Naive thymus-derived CD8-positive, alpha-beta T cell (primary cell): ENCODE measurements at regions not wholly inside any gene's neighbourhood (a gene's known extent, or its start where the extent isn't known, plus 50 kb on each side); places are given as distances from the start of the nearest gene placed in this dataset.

Source experiments
- ATAC-seq, 2 donors: fragments of 150-1000 bp; cut with Tn5 transposase in 1 of 2; sonication (Bioruptor Pico), chemical (Tn5 transposase) in 1 of 2; 1 replicate in 1 of 2; 2 replicates in 1 of 2; pipeline ENCODE4 v1.10.0; 2021; ENCODE audit warnings: mild to moderate bottlenecking in 2 of 2, moderate library complexity in 2 of 2
- POLR2A ChIA-PET: fragments of 350-600 bp; sonication (Branson Sonifier 250); formaldehyde crosslinking; loops from one replicate; lab custom pipeline; 2021; ENCODE audit warnings: antibody characterized with exemption; lab: Charles Lee
- DNase-seq, 10 donors: peaks; one replicate each; pipeline versions ENCODE4 v3.0.0 to v3.0.0-alpha.2; 2020 to 2022
- H3K27ac Mint-ChIP-seq, 10 donors: one replicate each; pipeline ENCODE4 v1.8.0; 2020 to 2022; ENCODE audit warnings: mild to moderate bottlenecking in 10 of 10, mixed read lengths in 10 of 10, moderate library complexity in 4 of 10, inconsistent platforms in 1 of 10
- H3K27me3 Mint-ChIP-seq, 5 donors: one replicate each; pipeline ENCODE4 v1.8.0; 2021 to 2022; ENCODE audit warnings: mixed read lengths in 5 of 5
- H3K36me3 Mint-ChIP-seq, 3 donors: one replicate each; pipeline ENCODE4 v1.8.0; 2020 to 2022; ENCODE audit warnings: mixed read lengths in 3 of 3, mild to moderate bottlenecking in 2 of 3, inconsistent platforms in 1 of 3
- H3K4me1 Mint-ChIP-seq, 4 donors: one replicate each; pipeline ENCODE4 v1.8.0; 2021 to 2022; ENCODE audit warnings: mixed read lengths in 4 of 4
- H3K4me3 Mint-ChIP-seq, 10 donors: one replicate each; pipeline ENCODE4 v1.8.0; 2020 to 2022; ENCODE audit warnings: mild to moderate bottlenecking in 10 of 10, mixed read lengths in 10 of 10, moderate library complexity in 6 of 10, inconsistent platforms in 1 of 10
- H3K9me3 Mint-ChIP-seq, 9 donors: one replicate each; pipeline ENCODE4 v1.8.0; 2020 to 2022; ENCODE audit warnings: mixed read lengths in 9 of 9, mild to moderate bottlenecking in 3 of 9, inconsistent platforms in 1 of 9, moderate library complexity in 1 of 9

DNA sequence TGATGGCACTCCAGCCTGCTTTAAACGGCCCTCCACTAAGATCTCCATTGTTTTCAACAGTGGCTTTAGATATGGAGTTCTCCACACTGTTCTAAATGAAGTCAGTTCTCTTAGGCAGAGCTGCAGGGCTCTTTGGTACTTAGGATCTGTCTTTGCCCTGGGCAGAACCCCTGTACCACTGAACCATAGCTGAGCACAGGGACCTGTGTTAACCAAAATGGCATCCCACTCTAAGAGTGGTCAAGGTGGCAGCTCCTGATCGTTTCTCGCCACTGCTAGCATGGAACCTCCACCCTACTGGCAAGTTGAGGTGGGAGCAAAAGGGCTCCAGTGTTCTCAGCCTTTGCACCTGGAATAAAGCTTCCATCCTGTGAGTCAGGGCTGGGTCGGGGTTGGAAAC, 186.7 kb downstream of the TM2D1 start:
- POLR2A ChIA-PET = no interaction called here

DNA sequence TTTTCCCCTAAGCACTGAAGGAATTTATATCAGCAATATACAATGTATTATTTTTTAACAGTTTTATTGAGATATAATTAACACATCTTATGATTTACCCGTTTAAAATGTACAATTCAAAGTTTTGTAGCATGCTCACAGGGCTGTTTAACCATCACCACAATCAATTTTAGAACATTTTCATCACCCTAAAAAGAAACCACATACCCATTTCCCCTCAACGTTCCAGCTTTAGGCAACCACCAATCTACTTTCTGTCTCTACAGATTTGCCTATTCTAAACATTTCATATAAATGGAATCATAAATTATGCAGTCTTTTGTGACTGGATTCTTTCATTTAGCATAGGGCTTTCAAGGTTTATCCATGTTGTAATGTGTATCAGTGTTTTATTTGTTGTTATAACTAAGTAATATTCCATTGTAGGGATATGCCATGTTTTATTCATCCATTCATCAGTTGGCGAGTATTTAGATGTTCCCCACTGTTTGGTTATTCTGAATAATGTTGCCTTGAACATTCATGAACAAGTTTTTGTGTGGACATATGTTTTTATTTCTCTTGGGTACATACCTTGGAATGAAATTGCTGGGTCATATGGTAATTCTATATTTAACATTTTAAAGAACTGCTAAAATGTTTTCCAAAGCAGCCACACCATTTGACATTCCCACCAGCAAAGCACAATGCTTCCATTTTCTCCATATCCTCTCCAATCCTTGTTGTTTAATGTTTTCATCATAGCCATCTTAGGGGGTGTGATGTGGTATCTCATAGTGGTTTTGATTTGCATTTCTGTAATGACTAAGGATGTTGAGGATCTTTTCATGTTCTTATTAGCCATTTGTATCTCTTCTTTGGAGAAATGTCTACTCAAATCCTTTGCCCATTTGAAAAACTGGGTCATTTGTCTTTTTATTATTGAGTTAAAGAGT, 188.5 kb downstream of the TM2D1 start:
- Mint-ChIP-seq H3K27me3 (no peaks in the 10 kb centered on the region), H3K4me3 (no peak overlapping the region), H3K9me3 (no peaks in the 10 kb centered on the region), H3K36me3 (peaks cover 0 to 2% (median 0%) of the 10 kb centered on the region in 3 donors), H3K27ac (peak overlapping the region in 1 of 10 donors; percentile 7), H3K4me1 (peaks cover 3 to 17% (median 15%) of the 10 kb centered on the region in 4 donors)
- POLR2A ChIA-PET = no interaction called here
- DNase-seq (no peak), ATAC-seq (no peak)

More for the DNA sequence above, 186.7 kb downstream of the TM2D1 start:
- Mint-ChIP-seq H3K9me3 (peaks cover 0 to 12% (median 3%) of the 10 kb centered on the region in 9 donors), H3K36me3 (peaks cover 0 to 8% (median 2%) of the 10 kb centered on the region in 3 donors), H3K27me3 (no peaks in the 10 kb centered on the region), H3K4me3 (no peak overlapping the region), H3K27ac (no peak overlapping the region), H3K4me1 (peaks cover 3 to 17% (median 15%) of the 10 kb centered on the region in 4 donors)
- no peak for ATAC-seq
- DNase-seq = no peak

GRCh38 chr1:61534847-61535246, 190.1 kb downstream of the TM2D1 start:
- Mint-ChIP-seq H3K4me3 (no peak overlapping the region), H3K9me3 (no peaks in the 10 kb centered on the region), H3K27me3 (no peaks in the 10 kb centered on the region), H3K27ac (no peak overlapping the region), H3K4me1 (peaks cover 3 to 17% (median 15%) of the 10 kb centered on the region in 4 donors), H3K36me3 (peaks cover 0 to 2% (median 0%) of the 10 kb centered on the region in 3 donors)
- no peak for DNase-seq
- no peak for ATAC-seq
- POLR2A ChIA-PET = no interaction called here

DNA sequence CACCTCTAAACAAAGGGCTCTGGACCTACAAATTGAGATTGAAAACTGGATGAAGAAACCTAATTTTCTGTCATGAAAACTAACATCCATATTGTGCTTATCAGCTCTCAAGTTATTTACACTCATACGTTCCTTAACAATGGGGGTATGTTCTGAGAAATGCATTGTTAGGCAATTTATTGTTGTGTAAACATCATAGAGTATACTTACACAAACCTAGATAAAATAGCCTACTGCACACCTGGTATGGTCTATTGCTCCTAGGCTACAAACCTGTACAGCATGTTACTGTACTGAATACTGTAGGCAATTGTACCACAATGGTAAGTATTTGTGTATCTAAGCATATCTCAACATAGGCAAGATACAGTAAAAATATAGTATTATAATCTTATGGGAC, 191.4 kb downstream of the TM2D1 start:
- Mint-ChIP-seq H3K36me3 (peaks cover 0 to 2% (median 0%) of the 10 kb centered on the region in 3 donors), H3K9me3 (no peaks in the 10 kb centered on the region), H3K4me3 (no peak overlapping the region), H3K4me1 (peaks cover 3 to 17% (median 15%) of the 10 kb centered on the region in 4 donors), H3K27ac (no peak overlapping the region), H3K27me3 (peaks cover 0 to 3% (median 0%) of the 10 kb centered on the region in 5 donors)
- ATAC-seq (no peak), DNase-seq (no peak)
- POLR2A ChIA-PET = no interaction called here

DNA sequence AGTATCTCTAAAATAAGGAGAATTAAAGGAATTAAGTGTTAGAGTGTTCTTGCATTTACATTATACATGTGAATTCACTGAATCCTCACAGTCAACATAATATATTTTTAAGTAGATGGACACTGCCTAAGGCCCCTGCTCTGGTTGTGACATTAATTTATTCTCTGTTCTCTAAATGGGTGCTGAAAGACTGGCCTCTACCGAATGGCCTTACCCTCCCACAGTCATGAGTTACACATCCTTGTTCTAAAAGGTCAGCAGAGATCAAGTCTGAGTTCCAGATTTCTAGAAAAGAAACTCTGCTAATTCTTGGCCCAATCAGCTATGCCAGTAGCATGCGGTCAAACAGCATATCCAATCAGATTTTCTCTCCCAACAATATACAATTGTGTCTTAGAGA, 193.2 kb downstream of the TM2D1 start:
- DNase-seq (no peak), ATAC-seq (no peak)
- peaks cover 0 to 2% (median 0%) of the 10 kb centered on the region in 3 donors for H3K36me3 Mint-ChIP-seq
- no peak overlapping the region for H3K4me3 Mint-ChIP-seq
- peaks cover 0 to 5% (median 0%) of the 10 kb centered on the region in 5 donors for H3K27me3 Mint-ChIP-seq
- no peaks in the 10 kb centered on the region for H3K9me3 Mint-ChIP-seq
- H3K27ac Mint-ChIP-seq = no peak overlapping the region
- POLR2A ChIA-PET = no interaction called here
- peaks cover 3 to 14% (median 12%) of the 10 kb centered on the region in 4 donors for H3K4me1 Mint-ChIP-seq

GRCh38 chr1:61523893-61524605, 200.9 kb downstream of the TM2D1 start:
- DNase-seq (no peak), ATAC-seq (no peak)
- POLR2A ChIA-PET = no interaction called here
- Mint-ChIP-seq H3K36me3 (no peaks in the 10 kb centered on the region), H3K9me3 (no peaks in the 10 kb centered on the region), H3K27me3 (peaks cover 3 to 13% (median 5%) of the 10 kb centered on the region in 5 donors), H3K4me3 (no peak overlapping the region), H3K4me1 (no peaks in the 10 kb centered on the region), H3K27ac (peak overlapping the region in 1 of 10 donors; percentile 30)

- POLR2A ChIA-PET = no interaction called here
- Mint-ChIP-seq H3K4me1 (no peaks in the 10 kb centered on the region), H3K4me3 (no peak overlapping the region), H3K27me3 (peaks cover 3 to 13% (median 4%) of the 10 kb centered on the region in 5 donors), H3K9me3 (no peaks in the 10 kb centered on the region), H3K27ac (no peak overlapping the region), H3K36me3 (no peaks in the 10 kb centered on the region)
- no peak for DNase-seq
- ATAC-seq = no peak
Measured at GRCh38 chr1:61523229-61523628, 201.7 kb downstream of the TM2D1 start.

DNA sequence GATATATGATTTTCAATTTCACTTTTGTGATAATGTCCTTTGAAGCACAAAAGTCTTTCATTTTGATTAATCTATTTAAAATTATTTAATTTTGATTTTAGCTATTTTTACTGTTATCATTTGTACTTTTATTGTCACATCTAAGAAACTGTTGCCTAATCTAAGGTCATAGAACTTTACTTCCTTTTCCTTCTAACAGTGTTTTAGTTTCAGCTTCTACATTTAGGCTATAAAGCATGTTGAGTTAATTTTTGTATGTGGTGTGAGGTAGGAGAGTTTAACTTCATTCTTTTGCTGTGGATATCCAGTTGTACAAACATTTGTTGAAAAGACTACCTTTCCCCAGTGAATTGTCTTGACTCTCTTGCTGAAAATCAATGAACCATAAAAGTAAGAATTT, 204.5 kb downstream of the TM2D1 start:
- H3K9me3 Mint-ChIP-seq = no peaks in the 10 kb centered on the region
- H3K36me3 Mint-ChIP-seq = no peaks in the 10 kb centered on the region
- H3K4me1 Mint-ChIP-seq = no peaks in the 10 kb centered on the region
- no peak overlapping the region for H3K27ac Mint-ChIP-seq
- no peak overlapping the region for H3K4me3 Mint-ChIP-seq
- DNase-seq (no peak), ATAC-seq (no peak)
- POLR2A ChIA-PET = no interaction called here
- peaks cover 1 to 13% (median 4%) of the 10 kb centered on the region in 5 donors for H3K27me3 Mint-ChIP-seq

- Mint-ChIP-seq H3K27me3 (peaks cover 2 to 6% (median 3%) of the 10 kb centered on the region in 5 donors), H3K36me3 (no peaks in the 10 kb centered on the region), H3K9me3 (no peaks in the 10 kb centered on the region), H3K27ac (no peak overlapping the region), H3K4me3 (no peak overlapping the region), H3K4me1 (no peaks in the 10 kb centered on the region)
- POLR2A ChIA-PET = no interaction called here
- no peak for ATAC-seq
- no peak for DNase-seq
Measured at GRCh38 chr1:61519631-61520030, 205.3 kb downstream of the TM2D1 start.

- H3K4me3 Mint-ChIP-seq = no peak overlapping the region
- no peak for DNase-seq
- H3K27ac Mint-ChIP-seq = no peak overlapping the region
- H3K36me3 Mint-ChIP-seq = no peaks in the 10 kb centered on the region
- no peaks in the 10 kb centered on the region for H3K4me1 Mint-ChIP-seq
- H3K27me3 Mint-ChIP-seq = peaks cover 0 to 4% (median 2%) of the 10 kb centered on the region in 5 donors
- H3K9me3 Mint-ChIP-seq = no peaks in the 10 kb centered on the region
- ATAC-seq = no peak
- POLR2A ChIA-PET = no interaction called here
Measured at GRCh38 chr1:61518670-61519400, 206.1 kb downstream of the TM2D1 start.

DNA sequence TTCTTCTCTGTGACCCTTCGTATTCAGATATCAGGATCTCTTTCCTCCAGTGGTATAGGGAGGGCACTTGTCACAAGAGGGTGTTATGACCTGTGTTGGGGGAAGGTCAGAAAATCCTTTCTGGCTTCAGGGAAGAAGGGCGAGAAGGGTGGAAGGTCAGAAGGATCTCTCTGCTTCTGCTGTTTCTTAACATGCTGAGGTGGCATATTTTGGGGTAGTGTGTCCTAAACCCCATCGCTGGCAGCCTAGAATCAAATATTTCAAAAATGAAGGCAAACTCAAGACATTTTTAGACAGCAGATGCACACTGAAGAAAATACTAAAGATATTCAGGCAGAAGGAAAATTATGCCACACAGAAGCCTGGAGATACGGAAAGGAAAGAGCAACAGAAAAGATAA, 207.6 kb downstream of the TM2D1 start:
- POLR2A ChIA-PET = no interaction called here

DNA sequence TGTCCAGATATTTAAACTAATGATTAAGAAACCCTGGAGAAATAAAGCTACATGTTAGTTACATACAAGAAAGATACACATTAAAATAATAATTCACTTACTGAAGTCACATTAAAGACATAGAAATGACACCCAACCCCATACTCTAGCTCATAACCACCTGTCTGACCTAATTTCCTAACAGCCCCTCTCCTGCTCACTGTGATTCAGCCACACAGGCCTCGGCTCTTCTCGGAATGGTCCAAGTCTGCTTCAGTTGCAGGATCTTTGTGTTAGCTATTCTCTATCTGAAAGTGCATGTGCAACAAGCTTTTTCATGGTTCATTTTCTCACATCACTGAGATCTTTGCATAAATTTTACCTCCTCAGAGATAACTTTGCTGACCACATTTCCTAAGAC, 209.8 kb downstream of the TM2D1 start:
- Mint-ChIP-seq H3K27ac (no peak overlapping the region), H3K27me3 (peaks cover 0 to 3% (median 0%) of the 10 kb centered on the region in 5 donors), H3K36me3 (no peaks in the 10 kb centered on the region), H3K4me3 (no peak overlapping the region), H3K4me1 (no peaks in the 10 kb centered on the region), H3K9me3 (no peaks in the 10 kb centered on the region)
- POLR2A ChIA-PET = no interaction called here
- DNase-seq (no peak), ATAC-seq (no peak)

More for the DNA sequence above, 207.6 kb downstream of the TM2D1 start:
- no peaks in the 10 kb centered on the region for H3K9me3 Mint-ChIP-seq
- peaks cover 0 to 4% (median 0%) of the 10 kb centered on the region in 5 donors for H3K27me3 Mint-ChIP-seq
- no peaks in the 10 kb centered on the region for H3K36me3 Mint-ChIP-seq
- DNase-seq (no peak), ATAC-seq (no peak)
- H3K4me3 Mint-ChIP-seq = no peak overlapping the region
- H3K4me1 Mint-ChIP-seq = no peaks in the 10 kb centered on the region
- H3K27ac Mint-ChIP-seq = no peak overlapping the region
